PC-3 (cell line): ENCODE measurements at regions not wholly inside any gene's neighbourhood (a gene's known extent, or its start where the extent isn't known, plus 50 kb on each side); places are given as distances from the start of the nearest gene placed in this dataset.

Experiments used
- ATAC-seq: fragments of 200-7000 bp; cut with Tn5 transposase; 2 replicates; pipeline ENCODE4 v1.9.1; 2020; ENCODE audit warnings: mild to moderate bottlenecking, moderate library complexity
- BruUV-seq: library from RNA; stranded (reverse); fragments of 400-500 nt; replicated peaks from 2 replicates; lab custom pipeline; 2021; lab: Mats Ljungman, UMichigan
- CTCF ChIA-PET: fragments of 300-600 bp; sonication (Branson Sonifier 250); formaldehyde crosslinking; loops from one replicate; lab custom pipeline; 2022; ENCODE audit warnings: antibody characterized with exemption; lab: Charles Lee
- POLR2A ChIA-PET: fragments of 300-600 bp; sonication (Branson Sonifier 250); formaldehyde crosslinking; loops from one replicate; lab custom pipeline; 2022; ENCODE audit warnings: antibody characterized with exemption; ENCODE audit not compliant: unreplicated experiment; lab: Charles Lee
- DNase-seq: peaks from one replicate; pipeline ENCODE4 v3.0.0-alpha.2; 2015
- H2AFZ ChIP-seq: fragments of 300-600 bp; sonication (generic); 2 replicates; pipeline ENCODE4 v1.6.0; 2016; ENCODE audit warnings: antibody characterized with exemption, low read length
- H3F3A ChIP-seq: fragments of 300-600 bp; sonication (generic); one replicate; pipeline ENCODE4 v1.6.0; 2017; ENCODE audit warnings: antibody characterized with exemption, low read length, control low read depth, mild to moderate bottlenecking; ENCODE audit not compliant: unreplicated experiment
- H3K27ac ChIP-seq: fragments of 300-600 bp; sonication (generic); 2 replicates; pipeline ENCODE4 v1.5.1; 2016; ENCODE audit warnings: mild to moderate bottlenecking, low read length
- H3K27me3 ChIP-seq: fragments of 300-600 bp; sonication (generic); 2 replicates; pipeline ENCODE4 v1.6.1; 2016; ENCODE audit warnings: low read length, mixed read lengths
- H3K36me3 ChIP-seq: fragments of 300-600 bp; sonication (generic); 2 replicates; pipeline ENCODE4 v1.6.1; 2016; ENCODE audit warnings: low read depth, mixed run types, low read length, mixed read lengths
- H3K4me1 ChIP-seq: fragments of 300-600 bp; sonication (generic); 2 replicates; pipeline ENCODE4 v1.5.1; 2016; ENCODE audit warnings: low read length; ENCODE audit not compliant: insufficient read depth
- H3K4me2 ChIP-seq: fragments of 300-600 bp; sonication (generic); 2 replicates; pipeline ENCODE4 v1.6.0; 2016; ENCODE audit warnings: low read length
- H3K4me3 ChIP-seq: fragments of 300-600 bp; sonication (generic); 2 replicates; pipeline ENCODE4 v1.5.1; 2016; ENCODE audit warnings: mild to moderate bottlenecking, low read length, mixed read lengths
- H3K79me2 ChIP-seq: fragments of 300-600 bp; sonication (generic); 2 replicates; pipeline ENCODE4 v1.6.1; 2017; ENCODE audit warnings: low read length, mixed read lengths
- H3K9ac ChIP-seq: fragments of 300-600 bp; sonication (generic); 2 replicates; pipeline ENCODE4 v1.6.0; 2016; ENCODE audit warnings: mild to moderate bottlenecking, low read length
- H3K9me2 ChIP-seq: fragments of 300-600 bp; sonication (generic); replicated peaks from 2 replicates; pipeline ENCODE4 v1.6.1; 2016; ENCODE audit warnings: mixed run types, low read length, mixed read lengths
- H3K9me3 ChIP-seq: fragments of 300-600 bp; sonication (generic); 2 replicates; pipeline ENCODE4 v1.6.1; 2016; ENCODE audit warnings: low read length, mixed read lengths
- H4K20me1 ChIP-seq: fragments of 300-600 bp; sonication (generic); 2 replicates; pipeline ENCODE4 v1.6.1; 2016; ENCODE audit warnings: low read length, mixed read lengths
- EZH2 ChIP-seq: fragments of 300-600 bp; sonication (generic); IDR thresholded peaks from one replicate; pipeline ENCODE4 v1.6.1; 2017; ENCODE audit warnings: antibody characterized with exemption, mild to moderate bottlenecking, low read length; ENCODE audit not compliant: unreplicated experiment
- EZH2phosphoT487 ChIP-seq: fragments of 300-600 bp; sonication (generic); IDR thresholded peaks from 2 replicates; pipeline ENCODE4 v1.6.1; 2018; ENCODE audit warnings: mild to moderate bottlenecking, antibody characterized with exemption, low read length, borderline replicate concordance
- intact Hi-C: fragments of 100-400 bp; cut with micrococcal nuclease; formaldehyde crosslinking; loops from 2 replicates; pipeline ENCODE4 v1.9.0; 2023
- TF ChIP-seq, protein P1 (sequence below): fragments of 300-600 bp; sonication (generic); conservative IDR thresholded peaks from 2 replicates; pipeline ENCODE4 v1.5.1; 2017; ENCODE audit warnings: antibody characterized with exemption, low read depth, mild to moderate bottlenecking, low read length

DNA sequence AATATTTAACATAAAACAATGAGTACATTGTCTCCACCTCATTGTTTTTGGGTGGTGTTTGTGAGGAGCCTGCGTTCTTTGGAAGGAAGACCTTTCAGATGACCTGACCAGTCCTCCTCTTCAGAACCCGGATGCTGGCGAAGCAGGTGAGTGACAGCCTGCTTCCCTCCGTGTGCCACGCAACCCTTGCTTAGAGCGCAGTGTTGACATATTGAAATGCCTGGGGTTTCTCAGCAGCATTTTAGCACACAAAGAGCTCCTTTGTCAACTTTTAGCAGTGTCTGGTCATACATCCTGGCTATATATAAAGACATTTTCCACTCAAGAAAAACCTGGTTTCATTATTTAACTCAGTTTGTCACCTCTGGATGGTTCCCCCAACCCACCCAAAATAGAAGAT is 335.7 kb upstream of the POU3F3 start:
- Histone ChIP-seq H3K4me1 (no peaks in the 10 kb centered on the region), H3F3A (no peaks in the 10 kb centered on the region), H3K9ac (no peak overlapping the region), H3K4me3 (no peak overlapping the region), H3K27ac (no peak overlapping the region), H3K9me2 (no peaks in the 10 kb centered on the region), H3K79me2 (no peaks in the 10 kb centered on the region), H3K27me3 (peaks cover 25% of the 10 kb centered on the region), H3K9me3 (no peaks in the 10 kb centered on the region), H2AFZ (no peak overlapping the region), H3K4me2 (no peak overlapping the region), H3K36me3 (no peaks in the 10 kb centered on the region), H4K20me1 (no peaks in the 10 kb centered on the region)
- intact Hi-C loops = no loop called here
- ChIA-PET CTCF (no interaction called here), POLR2A (no interaction called here)
- ATAC-seq = no peak
- TF ChIP-seq EZH2phosphoT487 (no peak), EZH2 (no peak)
- TF ChIP-seq, protein P1, sequence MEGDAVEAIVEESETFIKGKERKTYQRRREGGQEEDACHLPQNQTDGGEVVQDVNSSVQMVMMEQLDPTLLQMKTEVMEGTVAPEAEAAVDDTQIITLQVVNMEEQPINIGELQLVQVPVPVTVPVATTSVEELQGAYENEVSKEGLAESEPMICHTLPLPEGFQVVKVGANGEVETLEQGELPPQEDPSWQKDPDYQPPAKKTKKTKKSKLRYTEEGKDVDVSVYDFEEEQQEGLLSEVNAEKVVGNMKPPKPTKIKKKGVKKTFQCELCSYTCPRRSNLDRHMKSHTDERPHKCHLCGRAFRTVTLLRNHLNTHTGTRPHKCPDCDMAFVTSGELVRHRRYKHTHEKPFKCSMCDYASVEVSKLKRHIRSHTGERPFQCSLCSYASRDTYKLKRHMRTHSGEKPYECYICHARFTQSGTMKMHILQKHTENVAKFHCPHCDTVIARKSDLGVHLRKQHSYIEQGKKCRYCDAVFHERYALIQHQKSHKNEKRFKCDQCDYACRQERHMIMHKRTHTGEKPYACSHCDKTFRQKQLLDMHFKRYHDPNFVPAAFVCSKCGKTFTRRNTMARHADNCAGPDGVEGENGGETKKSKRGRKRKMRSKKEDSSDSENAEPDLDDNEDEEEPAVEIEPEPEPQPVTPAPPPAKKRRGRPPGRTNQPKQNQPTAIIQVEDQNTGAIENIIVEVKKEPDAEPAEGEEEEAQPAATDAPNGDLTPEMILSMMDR = no peak
- no peak for DNase-seq
- BruUV-seq = no TSS peak

DNA sequence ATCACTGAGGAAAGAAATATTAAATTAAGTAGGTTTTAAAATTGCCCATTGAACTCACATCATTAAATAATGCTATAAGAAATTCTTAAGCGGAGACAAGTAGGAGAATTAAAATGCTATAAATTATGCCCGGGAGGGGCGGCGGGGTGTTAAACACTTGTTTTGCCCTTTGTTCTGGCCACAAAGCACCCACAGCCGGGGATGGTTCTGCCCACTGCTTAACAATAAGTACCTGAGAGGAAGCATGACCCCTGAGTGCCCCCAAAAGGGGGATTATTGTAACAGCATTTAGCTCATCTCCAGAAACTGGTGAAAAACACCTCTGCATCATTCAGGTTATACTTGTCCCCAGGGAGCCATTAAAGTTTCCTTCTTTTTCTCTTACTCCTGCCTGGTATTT is 332.7 kb upstream of the POU3F3 start:
- ATAC-seq (no peak), DNase-seq (no peak)
- intact Hi-C loops = no loop called here
- TF ChIP-seq, protein P1 = no peak
- no peak for TF ChIP-seq EZH2
- no peak for TF ChIP-seq EZH2phosphoT487
- no peak overlapping the region for H2AFZ ChIP-seq
- POLR2A ChIA-PET = no interaction called here
- no TSS peak for BruUV-seq
- H3K9ac ChIP-seq = no peak overlapping the region
- no peak overlapping the region for H3K4me2 ChIP-seq
- H3K27ac ChIP-seq = no peak overlapping the region
- H3K9me2 ChIP-seq = no peaks in the 10 kb centered on the region
- peaks cover 20% of the 10 kb centered on the region for H3K27me3 ChIP-seq
- H3F3A ChIP-seq = no peaks in the 10 kb centered on the region
- no peaks in the 10 kb centered on the region for H4K20me1 ChIP-seq
- no peak overlapping the region for H3K4me3 ChIP-seq
- no peaks in the 10 kb centered on the region for H3K4me1 ChIP-seq
- no peaks in the 10 kb centered on the region for H3K9me3 ChIP-seq
- CTCF ChIA-PET = no interaction called here
- no peaks in the 10 kb centered on the region for H3K36me3 ChIP-seq
- no peaks in the 10 kb centered on the region for H3K79me2 ChIP-seq

DNA sequence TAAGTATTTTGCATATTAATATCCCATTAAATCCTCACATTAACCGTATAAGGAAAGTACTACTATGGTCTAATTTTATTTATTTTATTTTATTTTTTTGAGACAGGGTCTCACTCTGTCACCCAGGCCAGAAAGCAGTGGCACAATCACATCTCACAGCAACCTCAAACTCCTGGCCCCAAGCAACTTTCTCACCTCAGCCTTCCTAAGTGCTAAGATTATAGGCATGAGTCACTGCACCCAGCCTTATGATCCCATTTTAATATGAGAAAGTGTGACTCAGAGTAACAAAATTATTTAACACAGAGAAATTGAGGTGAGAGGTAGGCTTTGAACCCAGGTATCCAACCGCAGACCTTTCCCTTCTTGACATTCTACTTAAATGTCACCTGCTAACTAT is 330.0 kb upstream of the POU3F3 start:
- Histone ChIP-seq H3K27ac (no peak overlapping the region), H3K4me3 (no peak overlapping the region), H3K27me3 (peaks cover 46% of the 10 kb centered on the region), H3K9ac (no peak overlapping the region), H3K9me2 (no peaks in the 10 kb centered on the region), H3K79me2 (no peaks in the 10 kb centered on the region), H3K4me2 (no peak overlapping the region), H2AFZ (no peak overlapping the region), H3K9me3 (no peaks in the 10 kb centered on the region), H3K4me1 (no peaks in the 10 kb centered on the region), H4K20me1 (no peaks in the 10 kb centered on the region), H3K36me3 (no peaks in the 10 kb centered on the region), H3F3A (no peaks in the 10 kb centered on the region)
- no peak for DNase-seq
- no peak for ATAC-seq
- CTCF ChIA-PET = no interaction called here
- intact Hi-C loops = no loop called here
- TF ChIP-seq EZH2phosphoT487 (no peak), EZH2 (no peak)
- TF ChIP-seq, protein P1 = no peak
- no TSS peak for BruUV-seq
- POLR2A ChIA-PET = no interaction called here
